GM18498 (cell line): ENCODE measurements at regions not wholly inside any gene's neighbourhood (a gene's known extent, or its start where the extent isn't known, plus 50 kb on each side); places are given as distances from the start of the nearest gene placed in this dataset.

Source experiments
- ATAC-seq: cut with Tn5 transposase; IDR thresholded peaks from one replicate; pipeline ENCODE4 v1.9.1; 2021; ENCODE audit warnings: mild to moderate bottlenecking, moderate library complexity; ENCODE audit not compliant: unreplicated experiment

GRCh38 chr1:69410457-69410850 is 157.3 kb upstream of the LRRC7 start:
- no peak for ATAC-seq

GRCh38 chr1:69410893-69411292 is 156.8 kb upstream of the LRRC7 start:
- no peak for ATAC-seq

GRCh38 chr1:69411617-69412016 is 156.1 kb upstream of the LRRC7 start:
- no peak for ATAC-seq

GRCh38 chr1:69413129-69413528 is 154.6 kb upstream of the LRRC7 start:
- ATAC-seq = no peak

- ATAC-seq = no peak
Observed at GRCh38 chr1:69414574-69414973, 153.1 kb upstream of the LRRC7 start.

- no peak for ATAC-seq
Observed at GRCh38 chr1:69421286-69421685, 146.4 kb upstream of the LRRC7 start.

DNA sequence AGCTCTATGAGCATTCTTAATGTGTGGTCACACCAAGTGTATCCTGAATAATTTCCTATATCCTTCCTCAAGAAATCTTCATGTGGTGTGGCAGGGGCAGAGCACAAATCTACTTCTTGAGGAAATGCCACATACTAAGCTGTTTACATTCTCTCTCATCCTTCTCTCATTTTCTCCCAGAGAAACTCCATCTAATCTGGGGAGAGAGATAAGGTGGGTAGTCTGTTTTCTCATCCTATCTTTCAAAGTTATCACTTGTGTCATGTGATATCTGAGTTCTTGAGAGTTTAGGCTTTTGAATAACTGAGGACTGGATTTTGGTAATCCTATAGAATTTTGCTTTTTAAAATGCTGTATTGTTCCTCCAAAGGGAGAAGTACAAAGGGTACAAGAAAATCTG is 141.9 kb upstream of the LRRC7 start:
- no peak for ATAC-seq

DNA sequence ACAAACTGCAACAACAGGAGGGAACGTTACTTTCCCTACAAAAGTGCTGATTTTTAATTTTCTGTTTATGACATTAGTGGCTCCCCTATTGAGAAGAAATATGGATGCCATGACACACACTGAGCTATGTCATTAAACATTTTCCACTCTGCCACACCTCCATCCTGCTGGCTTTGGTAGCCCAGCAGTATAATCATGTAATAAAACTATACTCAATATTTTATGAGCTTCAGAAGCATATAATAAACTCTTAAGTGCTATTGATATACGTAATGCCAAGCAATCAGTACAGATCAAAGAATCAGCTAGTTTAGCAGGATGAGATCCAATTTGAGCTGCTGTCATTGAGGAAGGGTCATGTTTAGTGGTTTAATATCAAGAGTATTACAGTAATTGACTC is 141.3 kb upstream of the LRRC7 start:
- no peak for ATAC-seq

DNA sequence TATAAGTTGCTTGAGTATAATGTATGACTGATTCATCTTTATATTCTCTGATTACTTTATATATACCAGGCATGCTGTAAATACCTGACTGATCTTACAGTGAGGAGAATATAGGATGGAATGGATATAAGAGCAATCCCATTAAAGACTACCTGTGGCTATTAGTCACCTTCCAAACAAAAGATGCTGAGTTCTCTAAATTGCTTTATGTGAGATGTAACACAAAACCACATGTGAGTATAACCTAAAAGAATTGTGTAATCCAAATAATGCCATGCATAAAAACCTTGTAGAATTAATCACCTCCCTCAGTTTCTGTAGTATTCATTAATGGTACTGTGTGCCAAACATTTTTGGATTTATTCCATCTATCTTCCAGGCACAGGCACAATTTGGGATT is 134.6 kb upstream of the LRRC7 start:
- ATAC-seq = no peak

GRCh38 chr1:69436151-69436550 is 131.6 kb upstream of the LRRC7 start:
- no peak for ATAC-seq

- ATAC-seq = no peak
Observed at GRCh38 chr1:69438056-69438795, 129.5 kb upstream of the LRRC7 start.

DNA sequence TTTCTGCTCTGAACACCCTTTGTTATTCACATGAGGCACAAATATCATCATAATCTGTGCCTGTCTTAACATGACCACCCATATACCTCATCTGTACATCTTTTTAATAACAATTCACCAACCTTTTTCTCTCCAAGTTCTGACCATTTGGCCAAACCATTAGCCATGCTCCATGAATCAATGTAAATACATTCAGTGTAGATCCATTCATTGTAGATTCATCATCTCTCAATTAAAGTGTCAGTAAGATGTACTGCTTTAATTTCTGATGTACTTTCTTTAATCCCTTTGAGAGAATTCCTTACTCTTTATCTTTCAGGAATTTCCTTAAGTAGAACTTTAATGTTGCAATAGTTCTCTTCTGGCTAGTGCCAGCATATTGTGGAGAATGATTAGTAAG is 126.2 kb upstream of the LRRC7 start:
- no peak for ATAC-seq

DNA sequence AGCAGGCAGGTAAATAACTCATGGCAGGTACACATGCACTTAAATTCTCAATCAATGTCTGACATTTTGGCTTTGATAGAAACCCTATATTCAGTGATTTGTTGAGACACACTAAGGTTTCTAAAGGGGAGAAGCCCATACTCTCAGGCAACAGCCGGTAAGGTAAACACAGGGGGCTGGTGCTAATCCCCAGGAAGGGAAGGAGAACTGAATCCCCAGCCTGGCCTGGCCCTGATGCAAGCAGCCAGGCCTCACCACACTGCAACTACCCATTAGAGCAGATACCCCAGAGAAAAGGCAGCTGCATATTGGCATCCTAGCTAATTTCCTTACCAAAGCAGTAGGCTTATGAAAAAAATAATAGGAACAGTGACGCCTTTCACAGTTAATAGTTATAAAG is 116.5 kb upstream of the LRRC7 start:
- no peak for ATAC-seq

GRCh38 chr1:69455718-69456117 is 112.0 kb upstream of the LRRC7 start:
- no peak for ATAC-seq

- no peak for ATAC-seq
Observed at GRCh38 chr1:69459244-69459643, 108.5 kb upstream of the LRRC7 start.

DNA sequence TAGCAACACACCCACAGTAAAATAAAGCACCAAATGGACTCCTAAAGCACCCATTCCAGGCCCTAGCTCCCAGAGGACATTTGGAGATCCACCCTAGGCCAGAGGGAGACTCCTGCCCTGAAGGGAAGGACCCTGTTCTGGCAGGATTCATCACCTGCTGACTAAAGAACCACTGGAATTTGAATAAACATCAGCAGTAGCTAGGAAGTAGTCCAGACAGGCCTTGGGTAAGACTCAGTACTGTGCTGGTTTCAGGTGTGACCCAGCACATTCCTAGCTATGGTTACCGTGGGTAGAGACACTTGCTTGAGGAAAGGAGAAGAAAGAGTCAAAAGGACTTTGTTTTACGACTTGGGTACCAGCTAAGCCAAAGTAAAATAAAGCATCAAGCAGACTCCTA is 92.7 kb upstream of the LRRC7 start:
- ATAC-seq = no peak

GRCh38 chr1:69479734-69480133 is 88.0 kb upstream of the LRRC7 start:
- no peak for ATAC-seq

- ATAC-seq = no peak
Observed at GRCh38 chr1:69483246-69483645, 84.5 kb upstream of the LRRC7 start.

GRCh38 chr1:69485616-69486015 is 82.1 kb upstream of the LRRC7 start:
- ATAC-seq = no peak

- no peak for ATAC-seq
Observed at GRCh38 chr1:69491416-69491815, 76.3 kb upstream of the LRRC7 start.

DNA sequence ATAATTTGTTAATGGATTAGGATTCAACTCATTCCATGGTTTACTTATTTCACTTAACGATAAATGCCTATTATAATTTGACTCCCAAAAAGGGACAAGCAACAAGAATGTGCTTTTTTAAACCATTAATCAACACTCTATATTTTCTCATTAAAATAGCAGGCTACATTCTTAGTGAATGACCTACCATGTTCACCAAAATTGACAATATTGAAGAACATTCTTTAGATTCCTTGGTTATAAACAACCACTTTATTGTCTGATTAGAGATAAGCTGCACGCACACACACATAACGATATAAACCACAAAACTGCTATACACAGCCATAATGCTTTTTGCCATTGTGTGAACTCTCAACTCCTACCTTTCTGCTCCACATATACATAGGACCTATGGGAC is 75.4 kb upstream of the LRRC7 start:
- ATAC-seq = no peak

DNA sequence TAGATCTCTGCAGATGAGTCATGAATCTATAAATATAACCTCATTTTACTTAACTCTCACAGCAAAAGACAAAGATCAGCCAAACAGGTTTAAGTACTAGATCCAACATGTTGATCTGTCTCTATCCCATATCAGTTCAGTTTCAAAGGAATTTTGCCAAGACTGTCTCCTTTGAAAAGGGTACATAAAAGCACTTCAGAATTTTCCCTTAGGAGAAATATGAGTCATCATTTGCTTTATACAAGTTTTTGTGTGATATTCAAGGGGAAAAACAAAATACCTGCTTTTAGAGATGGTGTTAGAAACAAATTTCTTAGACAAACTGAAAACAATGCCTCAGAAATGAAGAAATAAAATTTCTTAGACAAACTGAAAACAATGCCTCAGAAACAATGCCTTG is 73.5 kb upstream of the LRRC7 start:
- ATAC-seq = no peak
